Right ventricle myocardium inferior (tissue), 1 donor: ENCODE measurements at regions not wholly inside any gene's neighbourhood (a gene's known extent, or its start where the extent isn't known, plus 50 kb on each side); places are given as distances from the start of the nearest gene placed in this dataset.
"Not testable (repeated sequence)": the region's sequence is repeated elsewhere in the genome, so short reads cannot be mapped to it uniquely, and the experiment has no call there.

Experiments used
- ATAC-seq: fragments of 200-7000 bp; cut with Tn5 transposase; one replicate; pipeline ENCODE4 v1.9.1; 2020; ENCODE audit warnings: mild to moderate bottlenecking, moderate library complexity
- DNase-seq: peaks from one replicate; pipeline ENCODE4 v3.0.0; 2021; ENCODE audit errors: missing footprints
- intact Hi-C: fragments of 100-400 bp; cut with DNase I; formaldehyde crosslinking; loops from one replicate; pipeline ENCODE4 v1.11.0; 2022
- donor health status: DM: no; HTN: yes; CAD: no; lungs with severe emphysema.

GRCh38 chr14:104396682-104397470 is 182.7 kb upstream of the C14orf180 start:
- no peak for ATAC-seq
- intact Hi-C loops = no loop called here
- no peak for DNase-seq

- no peak for DNase-seq
- intact Hi-C loops = no loop called here
These were observed 181.6 kb upstream of the C14orf180 start for GRCh38 chr14:104397956-104398355.

GRCh38 chr14:104398656-104399055 is 180.9 kb upstream of the C14orf180 start:
- ATAC-seq (no peak), DNase-seq (no peak)
- intact Hi-C loops = no loop called here

More at GRCh38 chr14:104397956-104398355, 181.6 kb upstream of the C14orf180 start:
- no peak for ATAC-seq

- no peak for DNase-seq
- no peak for ATAC-seq
- intact Hi-C loops = no loop called here
These were observed 180.0 kb upstream of the C14orf180 start for GRCh38 chr14:104399432-104400155.

GRCh38 chr14:104400355-104400754 is 179.2 kb upstream of the C14orf180 start:
- DNase-seq (peak; percentile 57), ATAC-seq (no peak)
- intact Hi-C loops = no loop called here

- ATAC-seq (no peak), DNase-seq (no peak)
- intact Hi-C loops = no loop called here
These were observed 177.8 kb upstream of the C14orf180 start for GRCh38 chr14:104401785-104402184.

- DNase-seq, intact Hi-C loops, ATAC-seq: not testable (repeated sequence)
These were observed 177.3 kb upstream of the C14orf180 start for GRCh38 chr14:104402303-104402702.

GRCh38 chr14:104403421-104404220 is 175.9 kb upstream of the C14orf180 start:
- no peak for DNase-seq
- intact Hi-C loops = no loop called here

GRCh38 chr14:104404922-104405321 is 174.6 kb upstream of the C14orf180 start:
- ATAC-seq = no peak
- intact Hi-C loops = no loop called here

More at GRCh38 chr14:104403421-104404220, 175.9 kb upstream of the C14orf180 start:
- ATAC-seq = no peak

GRCh38 chr14:104405360-104406226 is 174.0 kb upstream of the C14orf180 start:
- intact Hi-C loops = no loop called here
- no peak for ATAC-seq
- DNase-seq = no peak

More at GRCh38 chr14:104404922-104405321, 174.6 kb upstream of the C14orf180 start:
- peak; percentile 45 for DNase-seq

- intact Hi-C loops = no loop called here
- ATAC-seq (no peak), DNase-seq (no peak)
These were observed 172.7 kb upstream of the C14orf180 start for GRCh38 chr14:104406831-104407230.

- no peak for DNase-seq
- no peak for ATAC-seq
- intact Hi-C loops = no loop called here
These were observed 163.2 kb upstream of the C14orf180 start for GRCh38 chr14:104416383-104416782.

- ATAC-seq (no peak), DNase-seq (peak; percentile 13)
- intact Hi-C loops = no loop called here
These were observed 159.6 kb upstream of the C14orf180 start for GRCh38 chr14:104419865-104420505.

- intact Hi-C loops, ATAC-seq: not testable (repeated sequence)
- DNase-seq = peak; percentile 11
These were observed 159.0 kb upstream of the C14orf180 start for GRCh38 chr14:104420523-104420922.

- intact Hi-C loops = no loop called here
- ATAC-seq (no peak), DNase-seq (peak; percentile 41)
These were observed 158.6 kb upstream of the C14orf180 start for GRCh38 chr14:104420990-104421389.

GRCh38 chr14:104421401-104421821 is 158.2 kb upstream of the C14orf180 start:
- intact Hi-C loops = no loop called here
- no peak for DNase-seq
- no peak for ATAC-seq

GRCh38 chr14:104421892-104422828 is 157.4 kb upstream of the C14orf180 start:
- DNase-seq (no peak), ATAC-seq (no peak)
- intact Hi-C loops = no loop called here
